NCI-H1694 treated with DMSO at 0.1 percent for 48 hours (cell line): ENCODE measurements at regions not wholly inside any gene's neighbourhood (a gene's known extent, or its start where the extent isn't known, plus 50 kb on each side); places are given as distances from the start of the nearest gene placed in this dataset.

ENCODE experiments used
- DNase-seq: peaks from one replicate; lab custom pipeline; 2025; lab: John Stamatoyannopoulos, UW

DNA sequence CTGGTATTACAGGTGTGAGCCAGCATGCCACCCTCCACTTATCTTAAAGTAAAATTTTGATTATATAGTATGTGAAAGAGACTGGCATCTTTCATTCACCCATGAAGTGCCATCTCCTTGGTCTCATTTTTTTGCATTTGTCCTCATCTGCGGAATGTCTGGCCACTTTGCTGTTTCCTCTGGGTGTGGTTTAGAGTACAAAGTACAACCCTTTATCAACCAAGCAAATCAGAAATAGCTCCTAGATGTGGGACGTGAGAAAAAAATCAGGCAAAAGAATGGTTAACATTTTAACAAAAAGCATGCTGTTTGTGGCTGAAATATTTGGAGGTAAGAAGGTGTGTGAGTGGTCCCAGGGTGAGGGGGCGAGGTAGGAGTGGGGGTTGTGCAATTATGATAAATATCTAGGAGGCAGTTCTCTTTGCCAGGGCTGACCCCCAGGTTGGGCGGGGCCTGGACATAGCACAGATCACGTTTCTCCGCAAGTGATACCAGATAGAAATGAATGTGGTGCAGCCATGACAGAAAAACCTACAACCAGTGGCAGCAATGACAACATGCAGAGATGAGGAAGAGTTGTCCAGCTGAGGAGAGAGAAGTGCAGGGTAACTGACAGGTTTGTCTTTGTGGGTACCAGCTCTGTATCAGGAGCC lies 115.8 kb upstream of the SERTAD2 start:
- no peak for DNase-seq

DNA sequence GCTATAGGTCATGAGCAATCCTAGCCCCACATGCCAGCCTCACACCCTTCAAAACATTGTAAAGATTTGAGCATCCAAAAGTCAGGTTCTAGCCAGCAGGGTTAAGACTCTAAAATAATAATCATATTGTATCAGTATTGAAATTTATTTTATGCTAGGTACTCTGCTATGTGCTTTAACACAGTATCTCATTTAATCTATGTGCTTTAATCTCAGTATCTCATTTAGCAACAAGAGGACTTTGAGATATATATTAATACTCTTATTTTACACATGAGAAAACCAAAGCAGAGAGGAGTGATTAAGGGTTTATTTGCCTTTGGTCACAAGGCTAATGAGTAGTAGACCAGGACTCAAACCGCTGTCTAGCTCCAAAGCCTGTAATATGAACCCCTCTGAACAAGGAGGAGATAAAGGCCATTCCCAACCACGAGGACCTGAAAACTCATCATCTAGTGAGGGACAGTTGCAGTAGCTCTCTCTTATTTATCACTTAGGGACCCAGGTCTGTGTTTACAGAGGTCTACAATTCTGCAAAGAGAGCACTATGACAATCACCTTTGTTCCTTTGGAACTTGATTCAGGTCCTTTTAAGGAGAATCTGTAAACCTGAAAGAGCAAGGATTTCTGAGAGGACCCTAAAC lies 116.5 kb upstream of the SERTAD2 start:
- no peak for DNase-seq

DNA sequence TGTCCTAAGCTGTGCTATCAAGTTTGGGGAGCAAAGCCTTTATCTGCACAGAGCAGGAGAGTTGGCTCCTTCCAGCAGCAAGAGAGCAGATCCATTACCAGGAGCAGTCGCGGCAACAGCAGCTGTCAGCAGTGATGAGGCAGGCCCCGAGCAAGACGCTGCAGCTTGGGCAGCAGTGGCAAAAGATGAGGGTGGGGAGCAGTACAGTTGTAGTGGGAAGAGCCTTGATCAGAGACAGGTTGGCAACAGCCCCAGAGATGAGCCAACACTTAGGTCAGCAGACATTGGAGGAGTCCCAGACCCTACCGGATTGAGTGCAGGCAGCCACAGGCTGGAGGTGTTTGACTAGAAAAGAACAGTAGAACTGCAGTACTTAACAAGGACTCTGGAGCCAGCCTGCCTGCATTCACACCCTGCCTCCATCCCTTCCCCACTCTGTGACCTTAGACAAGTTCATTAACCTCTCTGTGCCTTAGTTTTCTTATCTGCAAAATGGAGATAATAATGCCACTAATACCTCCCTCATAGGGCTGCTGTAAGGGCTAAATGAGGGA lies 117.1 kb upstream of the SERTAD2 start:
- no peak for DNase-seq

DNA sequence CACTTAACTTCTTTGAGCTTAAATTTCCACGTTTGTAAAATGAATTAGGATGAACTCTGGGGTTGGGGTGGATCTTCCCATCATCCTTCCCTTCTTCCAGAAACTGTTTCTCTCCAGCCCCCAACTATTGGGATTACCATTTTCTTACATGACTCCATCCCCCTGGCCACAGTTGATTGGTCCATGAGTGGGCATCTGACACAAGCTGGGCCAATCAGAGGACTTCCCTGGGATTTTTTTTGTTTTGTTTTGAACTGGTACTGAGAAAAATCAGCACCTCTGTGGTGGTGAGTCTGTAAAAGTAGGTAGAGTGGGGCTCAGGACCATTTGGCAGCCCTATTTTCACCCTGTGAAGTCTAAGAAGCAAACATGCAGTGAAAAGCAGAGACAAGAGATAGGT lies 118.0 kb upstream of the SERTAD2 start:
- DNase-seq = no peak

DNA sequence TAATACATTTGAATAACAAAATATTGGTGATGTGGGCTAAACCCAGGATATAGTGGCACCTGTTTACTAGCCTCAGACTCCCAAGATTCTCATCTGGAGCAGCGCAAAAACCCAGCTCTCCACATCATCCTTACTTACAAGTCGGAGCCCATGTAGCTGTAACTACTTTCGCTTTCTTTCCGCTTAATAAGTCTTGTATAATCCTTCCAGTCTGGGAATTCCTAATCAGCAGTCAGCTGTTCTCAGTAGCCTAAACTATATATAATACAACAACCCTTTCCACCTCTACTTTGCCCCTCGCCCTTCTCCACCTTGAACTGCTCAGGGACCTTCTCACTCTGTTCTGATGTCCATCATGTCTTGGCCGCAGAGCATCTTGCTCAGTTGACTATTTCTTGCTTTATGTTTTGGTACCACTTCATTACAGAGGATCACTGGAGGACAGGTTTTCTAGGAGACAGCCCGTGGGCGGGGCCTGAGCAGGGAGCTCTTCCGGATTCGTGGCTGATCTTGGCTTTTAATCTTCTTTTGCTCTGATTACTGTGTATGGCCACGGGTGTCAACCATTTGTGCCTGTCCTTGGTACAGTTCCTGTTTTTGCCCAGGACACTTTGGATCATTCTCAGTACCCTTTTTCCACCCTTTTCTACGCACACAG lies 119.9 kb upstream of the SERTAD2 start:
- no peak for DNase-seq

DNA sequence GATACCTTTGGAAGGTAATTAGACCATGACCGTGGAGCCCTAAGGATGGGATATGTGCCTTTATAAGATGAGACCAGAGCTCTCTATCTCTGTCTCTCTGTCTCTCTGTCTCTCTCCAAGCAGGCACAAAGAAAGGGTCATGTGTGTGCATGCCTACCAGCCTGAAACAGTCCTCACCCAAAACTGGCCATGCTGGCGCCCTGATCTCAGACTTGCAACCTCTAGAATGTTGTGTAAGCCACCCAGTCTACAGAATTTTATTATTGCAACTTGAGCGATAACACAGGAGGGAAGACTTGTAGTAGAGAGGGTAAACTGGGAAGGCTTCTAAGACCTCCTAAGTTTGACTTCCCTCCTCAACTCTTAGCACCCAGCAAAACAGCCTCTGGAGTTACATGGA lies 124.1 kb upstream of the SERTAD2 start:
- DNase-seq = no peak

DNA sequence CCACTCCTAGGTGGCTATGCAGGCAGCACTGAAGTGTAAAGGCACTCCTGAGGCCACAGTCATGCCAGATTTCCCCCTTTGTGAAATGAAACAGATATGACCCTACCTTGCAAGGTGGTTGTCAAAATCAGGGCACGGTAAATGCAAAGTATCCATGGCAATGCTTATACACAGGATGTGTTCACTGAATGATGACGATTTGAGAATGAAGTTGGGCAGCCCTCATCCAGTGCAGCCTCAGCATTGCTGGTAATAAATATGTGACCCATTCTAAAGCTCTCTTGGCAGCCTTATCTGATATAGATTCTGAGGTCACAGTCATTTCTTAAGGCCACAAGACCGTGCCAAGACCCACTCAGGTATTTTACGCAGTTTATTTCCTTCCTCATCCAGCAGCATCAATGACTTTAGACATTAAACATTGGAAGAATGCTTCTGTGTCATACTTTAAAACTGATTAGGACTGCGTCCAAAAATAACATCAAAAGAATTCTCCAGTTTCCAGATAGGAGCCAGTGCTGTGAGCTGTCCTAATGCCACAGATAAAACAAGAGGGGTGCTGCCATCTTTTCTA lies 125.5 kb upstream of the SERTAD2 start:
- no peak for DNase-seq

DNA sequence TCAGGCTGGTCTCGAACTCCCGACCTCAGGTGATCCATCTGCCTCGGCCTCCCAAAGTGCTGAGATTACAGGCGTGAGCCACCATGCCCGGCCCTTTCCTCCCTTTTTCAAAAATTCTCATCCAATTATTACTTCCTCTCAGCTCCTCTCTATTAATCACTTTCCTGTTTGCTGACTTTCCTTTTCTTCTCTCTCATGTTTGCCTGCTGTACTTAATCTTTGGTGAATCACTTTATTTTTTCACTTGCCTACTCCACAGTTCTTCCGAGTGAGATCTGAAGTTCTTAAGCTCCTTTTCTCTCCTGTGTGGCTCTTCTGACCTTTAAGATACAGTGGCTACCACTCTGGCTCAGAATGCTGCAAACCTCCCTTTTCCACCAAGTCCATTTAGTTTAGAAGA lies 126.3 kb upstream of the SERTAD2 start:
- no peak for DNase-seq

DNA sequence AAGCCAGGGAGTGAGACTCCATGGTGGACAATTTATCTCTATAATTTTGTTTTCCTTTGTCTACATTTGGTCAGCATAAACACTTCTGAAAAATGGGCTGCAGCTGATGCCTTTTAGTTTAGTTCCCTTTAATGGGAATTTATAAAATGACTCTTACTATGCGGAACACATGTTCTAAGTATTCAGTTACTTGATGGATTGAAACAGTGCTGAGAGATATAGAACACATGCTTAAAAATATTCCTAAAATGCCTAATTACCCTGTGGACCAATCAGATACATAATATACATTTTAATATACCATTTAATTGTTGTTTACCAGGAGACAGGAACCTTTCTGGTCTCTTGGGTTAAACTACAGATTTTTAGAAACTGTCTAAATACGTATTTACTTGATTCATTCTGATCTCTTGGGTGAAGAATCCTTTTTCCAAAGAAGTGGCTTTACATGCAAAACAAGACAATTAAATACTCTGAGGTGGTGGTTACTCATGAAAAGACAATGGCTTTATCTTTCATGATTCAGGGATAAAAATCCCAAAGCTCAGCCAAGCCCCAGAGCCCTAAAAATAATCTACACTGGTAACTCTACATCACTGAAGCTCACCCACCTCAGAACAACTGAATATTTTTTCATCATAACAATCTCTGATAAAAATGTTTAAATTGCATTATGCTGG lies 128.1 kb upstream of the SERTAD2 start:
- no peak for DNase-seq

DNA sequence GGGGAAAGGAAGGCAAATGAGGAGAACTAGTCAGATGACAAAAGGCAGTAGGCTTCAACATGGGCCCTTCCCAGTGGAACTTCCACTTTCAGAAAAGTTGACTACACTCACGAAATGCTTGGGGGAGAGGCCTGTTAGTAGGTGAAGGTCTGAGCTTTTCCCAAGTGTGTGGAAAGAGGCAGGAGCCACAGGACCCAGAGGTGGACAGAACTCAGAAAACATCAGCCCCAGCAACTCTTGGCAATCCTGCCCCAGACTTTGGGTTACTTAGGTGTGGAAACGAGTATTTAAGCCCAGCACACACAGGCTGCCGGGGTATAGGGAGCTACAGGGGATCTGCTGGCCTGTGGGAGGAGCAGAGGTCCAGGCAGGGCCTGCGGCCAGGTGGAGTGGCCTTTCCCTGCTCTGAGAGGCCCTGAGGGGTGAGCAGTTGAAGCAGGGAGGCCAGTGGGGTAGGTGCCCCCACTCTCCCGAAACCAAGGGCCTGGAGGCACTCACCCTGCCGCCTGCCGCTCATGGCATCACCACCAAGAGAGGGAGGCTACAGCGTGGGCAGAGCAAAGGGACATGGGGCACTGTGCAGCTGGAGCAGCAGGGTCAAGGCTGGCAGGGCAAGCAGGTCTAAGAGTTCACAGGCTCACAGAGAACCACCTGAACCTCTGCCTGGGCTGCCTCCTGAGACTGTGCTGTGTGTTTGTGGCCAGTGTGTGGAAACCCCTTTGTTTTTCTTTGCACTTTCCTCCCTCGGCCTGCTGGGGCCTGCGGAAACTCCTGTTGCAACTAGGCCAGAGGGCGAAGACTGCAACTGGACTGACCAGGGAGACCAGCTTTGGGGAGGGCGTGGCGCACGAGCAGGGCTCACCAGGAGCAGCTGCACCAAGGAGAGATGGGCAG lies 130.7 kb upstream of the SERTAD2 start:
- DNase-seq = no peak

DNA sequence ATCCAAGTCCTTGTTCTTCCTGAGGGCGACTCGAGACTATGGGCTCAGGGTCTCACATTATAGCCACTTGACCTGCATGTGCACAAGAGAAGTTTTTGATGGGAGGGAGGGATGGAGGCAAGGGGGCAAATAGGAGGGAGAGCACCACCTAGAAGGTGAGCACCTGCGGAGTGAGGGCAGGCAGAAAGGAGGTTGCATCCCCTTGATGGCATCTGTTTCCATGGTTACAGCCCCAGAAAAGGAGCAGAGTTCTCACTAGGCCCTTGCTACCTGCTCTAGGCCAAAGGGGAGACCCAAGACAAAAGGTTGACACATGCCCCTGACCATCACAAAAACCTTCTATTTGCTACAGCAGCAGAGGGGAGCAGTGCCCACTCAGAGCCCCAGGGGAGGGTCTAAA lies 131.5 kb upstream of the SERTAD2 start:
- DNase-seq = no peak

DNA sequence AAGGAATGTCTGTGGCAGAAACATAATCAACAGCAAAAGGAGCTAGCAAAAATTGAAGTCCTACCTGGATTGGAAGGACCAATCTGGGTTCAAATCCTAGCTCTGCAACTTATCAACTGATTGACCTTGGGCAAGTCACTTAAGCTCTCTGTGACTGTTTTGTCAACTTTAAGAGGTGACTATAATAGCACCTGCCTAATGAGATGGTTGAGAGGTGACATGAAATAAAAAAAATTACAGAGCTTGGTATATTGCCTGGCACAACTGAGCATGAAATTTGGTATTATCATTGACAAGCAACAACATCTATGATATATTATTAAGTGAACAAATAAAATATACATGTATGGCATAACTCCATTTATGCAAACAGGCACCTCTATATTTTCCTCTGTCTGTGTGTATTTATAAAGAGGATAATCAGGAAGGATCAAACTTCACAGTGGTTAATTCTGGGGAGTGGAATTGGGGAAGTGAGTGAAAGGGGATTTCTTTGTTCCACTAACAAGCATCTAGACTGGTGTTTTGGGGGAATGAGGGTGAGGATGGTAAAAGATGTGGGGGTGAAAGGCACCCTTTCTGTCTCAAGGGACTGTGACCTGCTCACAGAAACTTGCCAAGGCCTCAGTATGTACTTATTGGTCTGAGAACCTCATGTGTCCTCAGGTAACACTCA lies 132.8 kb upstream of the SERTAD2 start:
- DNase-seq = no peak

DNA sequence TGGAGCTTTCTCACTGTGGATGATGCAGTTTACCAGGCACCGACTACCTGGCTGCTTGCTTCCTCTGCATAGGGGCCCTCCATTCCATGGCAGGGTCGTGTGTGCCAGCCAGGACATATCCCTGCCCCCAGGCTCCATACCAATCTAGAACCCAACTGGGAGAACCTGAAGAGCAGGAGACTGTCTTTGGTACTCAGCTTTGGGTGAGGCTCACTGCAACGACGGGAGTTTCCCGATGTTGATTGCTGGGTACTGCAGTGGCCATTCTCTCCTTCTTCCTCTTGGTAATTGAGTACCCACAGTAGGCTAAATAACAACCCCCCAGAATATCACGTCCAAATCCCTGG lies 133.3 kb upstream of the SERTAD2 start:
- no peak for DNase-seq

DNA sequence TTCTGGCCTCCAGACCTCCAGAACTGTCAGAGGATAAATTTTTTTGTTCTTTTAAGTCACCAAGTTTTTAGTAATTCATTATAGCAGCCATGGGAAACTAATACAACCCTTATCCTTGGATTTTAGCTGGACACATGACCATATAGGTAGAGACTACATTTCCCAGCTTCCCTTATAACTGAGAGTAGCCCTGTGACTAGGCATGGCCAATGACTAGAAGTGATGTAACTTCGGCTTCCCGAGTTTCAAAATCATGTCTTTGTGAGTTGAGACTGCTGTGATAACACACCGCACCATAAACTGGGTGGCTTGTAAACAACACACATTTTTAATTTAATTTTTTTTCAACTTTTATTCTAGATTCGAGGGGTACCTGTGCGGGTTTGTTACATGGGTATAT lies 134.0 kb upstream of the SERTAD2 start:
- DNase-seq = no peak

DNA sequence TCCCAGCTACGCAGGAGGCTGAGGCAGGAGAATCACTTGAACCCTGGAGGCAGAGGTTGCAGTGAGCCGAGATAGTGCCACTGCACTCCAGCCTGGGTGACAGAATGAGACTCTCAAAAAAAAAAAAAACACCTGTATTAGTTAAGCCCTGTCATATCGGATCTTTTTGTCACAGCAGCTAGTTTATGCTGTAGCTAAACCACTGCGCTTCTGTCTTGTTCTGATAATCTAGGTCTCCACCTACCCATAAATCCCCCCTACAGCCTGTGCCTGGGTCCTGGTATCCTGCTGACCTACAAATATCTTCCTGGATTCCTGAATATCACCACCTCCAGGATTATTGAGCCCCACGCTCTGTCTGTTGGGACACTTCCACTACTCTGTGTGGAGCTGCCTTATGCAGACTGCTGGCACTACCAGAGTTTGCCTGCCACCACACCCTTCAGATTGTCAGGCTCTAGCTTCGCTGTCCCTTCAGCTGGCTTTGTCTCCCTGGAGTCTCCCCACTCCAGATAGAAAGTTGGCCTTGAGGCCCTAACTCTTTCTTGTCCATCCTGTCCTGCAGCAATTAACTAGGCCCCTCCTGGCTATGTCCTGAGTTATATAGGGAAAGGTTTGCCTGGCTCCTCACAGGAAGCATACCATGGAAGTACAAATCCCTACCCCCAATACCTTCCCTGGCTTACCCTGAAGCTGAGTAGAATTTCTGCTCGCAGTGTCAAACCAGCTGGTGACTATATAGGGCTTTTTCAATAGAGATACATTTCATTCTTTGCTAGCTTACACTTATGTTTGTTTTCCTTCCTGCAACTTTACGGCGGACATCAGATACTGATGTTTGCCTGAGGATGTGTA lies 136.0 kb upstream of the SERTAD2 start:
- DNase-seq = no peak

DNA sequence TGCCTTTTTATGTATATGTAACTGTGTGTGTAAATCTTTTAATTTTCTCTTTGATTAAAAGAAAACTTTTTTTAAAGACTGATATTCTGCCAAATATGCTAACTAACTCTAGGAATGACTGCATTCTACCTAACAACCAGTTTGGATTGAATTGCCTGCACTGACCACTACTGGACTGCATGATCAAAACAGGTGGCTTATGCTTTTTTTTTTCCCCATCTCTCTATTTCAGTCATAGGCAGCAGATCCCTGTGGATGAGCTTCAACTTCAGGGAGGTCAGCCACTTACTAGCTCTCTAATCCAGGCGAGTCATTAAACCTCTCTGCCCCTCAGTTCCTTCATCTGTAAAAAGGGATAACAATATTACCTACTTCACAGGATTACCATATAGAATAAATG lies 138.6 kb upstream of the SERTAD2 start:
- DNase-seq = no peak

DNA sequence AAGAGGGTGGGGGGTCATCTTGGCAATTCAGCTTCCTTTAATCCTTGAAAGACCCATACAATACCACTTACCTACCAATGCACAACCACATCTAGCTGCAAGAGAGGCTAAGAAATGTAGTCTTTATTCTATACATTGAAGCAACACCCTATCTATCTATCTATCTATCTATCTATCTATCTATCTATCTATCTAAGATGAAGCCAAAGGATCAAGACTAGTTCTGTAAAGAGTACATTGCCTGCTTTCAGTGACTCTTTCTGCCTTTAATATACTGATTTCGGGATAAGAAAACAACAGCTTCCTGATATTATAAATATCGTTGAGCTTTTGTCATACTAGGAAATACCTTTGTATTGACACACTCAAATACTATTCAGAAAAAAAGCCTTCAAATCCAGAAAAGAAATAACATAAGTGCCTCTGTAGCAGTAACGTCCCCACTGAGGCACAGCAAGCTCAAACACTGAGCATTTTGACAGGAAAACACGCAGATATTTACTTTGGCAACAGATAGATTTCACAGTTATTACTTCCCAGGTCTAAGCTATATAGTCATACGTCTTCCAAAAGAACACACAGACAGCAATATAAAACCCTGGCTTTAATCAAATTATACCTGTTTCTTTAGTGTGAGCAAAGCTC lies 139.4 kb upstream of the SERTAD2 start:
- DNase-seq = no peak

DNA sequence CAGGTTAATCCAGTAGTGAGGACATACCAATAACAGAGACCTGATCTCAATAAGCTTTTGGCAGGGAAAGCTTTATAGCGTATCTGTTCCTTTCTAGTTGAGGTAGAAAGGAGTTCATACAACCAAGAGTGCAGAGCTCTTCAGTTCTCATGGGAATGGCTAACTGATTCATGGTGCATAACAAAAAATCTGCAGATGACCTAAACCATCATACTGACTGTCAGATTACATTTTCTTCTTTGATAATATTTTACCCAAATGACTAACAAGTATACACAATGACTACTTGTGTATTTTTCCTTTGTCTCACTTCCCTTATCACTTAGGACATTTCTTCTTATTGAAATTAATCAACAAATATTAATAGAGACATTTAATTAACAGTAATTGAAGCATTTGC lies 140.0 kb upstream of the SERTAD2 start:
- no peak for DNase-seq

DNA sequence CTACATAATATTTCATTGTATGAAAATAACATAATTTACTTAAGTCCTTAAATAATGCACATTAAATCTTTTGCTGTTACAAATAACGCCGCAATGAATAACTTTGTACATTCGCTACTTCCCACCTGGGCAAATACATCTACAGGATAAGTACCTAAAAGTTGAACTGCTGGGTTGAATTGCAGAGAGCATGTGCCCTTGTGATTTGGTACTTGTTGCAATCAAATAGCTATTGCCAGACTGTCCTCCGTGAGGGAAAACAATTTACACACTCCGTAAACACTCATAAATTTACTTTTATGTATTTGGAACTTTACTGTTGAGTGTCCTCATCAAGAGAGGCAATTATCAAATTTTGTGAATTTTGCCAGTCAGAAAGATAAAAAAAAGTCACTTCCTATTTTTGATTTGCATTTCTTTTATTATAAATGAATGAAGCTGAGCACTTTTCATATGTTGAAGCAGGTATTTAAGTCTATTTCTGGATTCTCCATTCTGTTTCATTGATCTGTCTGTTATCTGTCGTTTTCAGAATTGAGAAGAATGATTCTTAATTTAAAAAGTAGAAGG lies 140.8 kb upstream of the SERTAD2 start:
- no peak for DNase-seq
